ENCODE measurements at regions not wholly inside any gene's neighbourhood (a gene's known extent, or its start where the extent isn't known, plus 50 kb on each side); places are given as distances from the start of the nearest gene placed in this dataset.

DNA sequence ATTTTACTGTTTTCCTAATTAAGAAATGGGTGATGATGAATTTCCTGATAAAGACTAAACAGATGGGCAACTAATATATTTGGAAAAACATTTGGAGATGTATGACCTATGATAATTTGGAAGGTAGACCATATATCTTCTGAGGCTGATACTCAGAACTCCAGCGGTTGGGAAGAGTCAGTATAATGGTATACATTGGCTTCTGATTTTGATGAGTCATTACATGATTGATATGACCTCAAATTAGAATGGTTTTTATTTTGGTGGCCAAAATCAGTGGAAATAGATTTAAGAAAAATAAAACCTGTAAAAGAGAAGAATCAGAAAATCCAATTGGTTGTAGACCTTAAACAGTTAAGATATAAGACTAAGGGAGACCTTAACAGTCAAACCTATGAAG, 496.4 kb upstream of the ALCAM start:
- TF ChIP-seq GATA2 (IDR thresholded peaks at IDR 0.05; ENCODE audit: low read depth, low read length) (no peak), GATA3 (IDR thresholded peaks at IDR 0.05; ENCODE audit: low read depth, low read length) (no peak)
